COLO829 (cell line): ENCODE measurements at regions not wholly inside any gene's neighbourhood (a gene's known extent, or its start where the extent isn't known, plus 50 kb on each side); places are given as distances from the start of the nearest gene placed in this dataset.

Source experiments
- DNase-seq: peaks from one replicate; pipeline ENCODE4 v3.0.0; 2012; ENCODE audit warnings: low spot score

- no peak for DNase-seq
Observed at GRCh38 chr18:60134806-60135205, 235.0 kb downstream of the PMAIP1 start.

DNA sequence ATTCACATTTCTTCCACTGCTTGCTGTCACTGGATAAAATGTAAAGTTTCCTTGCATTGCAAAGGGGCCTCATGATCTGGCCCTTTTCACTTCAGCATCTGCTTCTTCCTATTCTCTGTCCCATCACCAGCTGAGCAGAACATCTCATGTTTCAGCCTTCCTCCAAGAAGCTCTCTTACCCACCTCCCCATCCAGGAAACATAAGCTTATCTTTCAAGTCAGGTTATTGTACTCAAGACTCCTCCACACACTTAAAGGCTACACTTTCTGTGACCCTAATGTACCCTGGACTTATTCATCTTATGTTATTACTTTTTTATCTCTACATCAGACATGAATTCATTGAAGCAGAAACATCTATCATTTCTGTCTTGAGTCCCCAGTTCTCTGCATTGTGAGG is 230.5 kb downstream of the PMAIP1 start:
- DNase-seq, result no peak

DNA sequence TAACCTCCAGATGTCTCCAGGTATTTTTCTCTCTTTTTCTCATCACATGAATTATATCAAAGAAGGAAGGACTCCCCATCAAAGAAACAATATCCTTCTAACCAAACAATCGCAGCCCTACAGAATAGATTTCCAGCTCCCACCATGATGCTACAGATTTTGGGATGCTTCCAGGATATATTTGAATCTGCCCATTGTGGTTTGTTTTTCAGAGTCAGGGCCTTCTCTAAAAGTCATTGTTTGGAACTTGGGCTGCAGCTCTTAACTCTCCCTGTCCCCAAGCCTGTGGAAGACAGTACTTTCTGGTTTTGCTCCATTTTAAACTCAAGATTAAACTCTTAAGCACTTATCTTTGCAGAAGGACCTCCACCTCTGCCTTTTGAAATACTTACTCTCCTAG is 223.2 kb downstream of the PMAIP1 start:
- DNase-seq, result peak; percentile 11

GRCh38 chr18:60122339-60122738 is 222.5 kb downstream of the PMAIP1 start:
- DNase-seq, result no peak

- DNase-seq, result no peak
Observed at GRCh38 chr18:60120231-60120750, 220.5 kb downstream of the PMAIP1 start.

DNA sequence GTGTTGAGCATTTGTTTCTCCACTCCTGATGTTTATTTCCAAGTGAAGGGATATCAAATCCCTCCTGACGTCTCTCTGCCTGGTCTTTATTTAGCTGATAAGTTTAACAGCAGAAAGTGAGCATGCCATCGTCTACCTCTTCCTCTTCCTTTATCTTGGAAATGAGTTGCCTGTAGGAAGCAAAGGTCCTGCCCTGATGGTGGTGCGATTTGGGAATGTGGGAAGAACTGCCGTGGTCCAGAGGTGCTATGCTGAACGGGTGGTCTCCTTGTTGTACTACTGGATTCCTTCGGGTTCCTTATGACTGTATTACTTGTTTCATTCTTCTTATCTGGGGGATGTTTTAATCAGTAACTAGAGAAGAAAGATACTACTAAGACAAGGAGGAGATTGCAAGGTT is 217.5 kb downstream of the PMAIP1 start:
- DNase-seq, result no peak

DNA sequence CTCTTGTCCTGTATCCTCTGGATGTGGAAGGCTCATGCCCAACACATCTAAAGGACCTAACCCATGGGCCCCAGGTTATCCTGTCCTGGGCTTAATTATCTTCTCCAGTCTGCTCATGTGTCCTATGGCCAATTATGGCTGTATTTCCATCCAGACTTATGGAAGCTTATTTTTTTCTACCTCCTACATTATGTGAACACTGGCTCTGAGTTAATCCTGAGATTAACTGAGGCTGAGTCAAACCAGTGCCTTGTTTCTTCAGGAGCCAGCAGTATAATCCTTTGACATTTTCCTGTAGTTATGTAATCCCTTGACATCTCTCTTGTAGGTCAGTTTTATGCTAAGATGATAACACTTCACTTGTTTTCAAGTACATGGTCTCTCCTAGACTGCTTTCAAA is 213.6 kb downstream of the PMAIP1 start:
- no peak for DNase-seq

GRCh38 chr18:60112369-60112768 is 212.6 kb downstream of the PMAIP1 start:
- no peak for DNase-seq

DNA sequence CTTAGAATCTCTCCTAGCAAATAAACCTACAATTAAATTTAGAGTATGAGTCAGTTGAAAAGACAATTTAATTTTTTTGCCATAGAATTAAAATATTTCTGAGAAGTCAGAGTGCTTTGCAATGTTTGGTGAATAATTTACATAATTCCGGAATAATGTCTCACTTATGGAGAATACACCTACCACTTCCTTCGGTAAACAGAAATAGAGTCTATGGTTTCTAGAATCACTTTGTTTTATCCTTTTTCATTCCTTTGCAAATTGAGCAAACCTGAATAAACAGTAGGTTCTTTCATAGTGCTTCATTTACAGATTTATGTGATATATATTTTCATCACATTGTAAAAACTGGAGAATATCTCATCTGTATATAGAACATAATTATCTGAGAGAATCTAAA is 211.7 kb downstream of the PMAIP1 start:
- no peak for DNase-seq

DNA sequence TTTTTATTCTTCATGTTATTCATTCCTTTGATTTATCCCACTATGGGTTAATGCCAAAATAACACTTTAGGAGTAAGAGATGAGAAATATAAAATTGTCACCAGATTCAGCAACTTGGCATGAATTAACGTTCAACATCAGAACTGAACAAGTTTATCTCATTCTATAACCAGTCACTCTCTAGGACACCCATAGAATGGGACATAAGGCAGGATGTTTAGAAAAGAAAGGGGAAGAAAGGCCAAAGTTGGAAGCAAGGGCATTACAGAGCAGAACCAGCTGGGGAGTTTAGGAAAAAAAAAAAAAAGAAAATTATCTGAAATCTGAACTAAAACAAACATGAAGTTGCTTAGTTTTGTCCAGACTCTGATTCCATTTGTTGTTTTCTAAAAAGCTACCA is 211.0 kb downstream of the PMAIP1 start:
- DNase-seq, result no peak

DNA sequence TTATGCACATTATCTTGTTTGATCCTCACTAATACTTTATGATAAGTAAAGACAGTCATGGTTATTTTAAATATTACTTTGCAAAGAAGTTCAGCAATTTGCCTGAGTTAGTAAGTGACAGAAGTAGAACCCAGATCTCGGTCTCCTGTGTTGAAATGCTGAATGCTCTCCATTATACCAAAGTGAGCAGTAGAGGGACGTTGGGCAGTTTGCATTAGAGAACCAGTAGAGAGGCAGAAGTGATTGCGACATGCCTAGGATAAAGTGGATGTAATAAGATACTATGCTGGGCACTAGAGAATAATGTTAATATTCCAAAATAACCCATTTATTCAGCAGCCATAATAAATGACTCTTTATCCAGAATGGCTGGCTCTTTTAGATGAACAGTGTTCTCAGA is 201.0 kb downstream of the PMAIP1 start:
- no peak for DNase-seq

- DNase-seq, result no peak
Observed at GRCh38 chr18:60099709-60100108, 199.9 kb downstream of the PMAIP1 start.

DNA sequence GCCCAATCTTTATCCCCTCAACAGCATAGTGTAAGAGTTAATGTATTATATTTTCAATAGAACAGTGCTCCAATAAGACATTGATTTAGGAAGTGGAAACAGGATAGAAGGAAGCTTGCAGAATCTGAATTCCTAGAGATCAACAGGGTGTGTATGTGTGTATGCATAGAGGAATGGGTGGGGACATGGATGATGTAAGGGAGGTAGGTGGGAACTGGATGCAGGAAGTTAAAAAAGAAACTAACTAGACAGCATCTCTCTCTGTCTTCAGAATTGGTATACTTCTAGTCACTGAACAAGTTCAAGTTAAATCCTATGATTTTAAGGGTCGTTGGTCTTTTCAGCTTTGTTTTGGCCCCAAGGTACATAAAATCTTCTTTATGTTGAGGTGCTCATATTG is 196.6 kb downstream of the PMAIP1 start:
- DNase-seq, result no peak

DNA sequence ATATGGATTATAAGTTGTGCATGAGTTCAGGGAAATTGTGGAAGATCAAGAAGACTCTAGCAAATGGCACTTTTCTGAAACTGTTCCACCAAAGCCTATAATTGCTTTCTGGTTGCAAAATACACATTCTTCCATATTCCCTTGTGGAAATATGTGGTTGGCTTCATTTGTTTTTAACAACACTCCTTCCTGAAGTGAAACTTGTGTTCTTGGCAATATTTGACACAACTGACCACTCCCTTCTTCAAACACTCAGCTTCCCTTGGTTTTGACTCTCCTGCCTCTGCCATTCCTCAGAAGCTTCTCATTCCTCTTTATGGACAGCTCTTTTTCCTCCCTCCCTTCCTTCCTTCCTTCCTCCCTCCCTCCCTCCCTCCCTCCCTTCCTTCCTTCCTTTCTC is 192.3 kb downstream of the PMAIP1 start:
- DNase-seq, result no peak

DNA sequence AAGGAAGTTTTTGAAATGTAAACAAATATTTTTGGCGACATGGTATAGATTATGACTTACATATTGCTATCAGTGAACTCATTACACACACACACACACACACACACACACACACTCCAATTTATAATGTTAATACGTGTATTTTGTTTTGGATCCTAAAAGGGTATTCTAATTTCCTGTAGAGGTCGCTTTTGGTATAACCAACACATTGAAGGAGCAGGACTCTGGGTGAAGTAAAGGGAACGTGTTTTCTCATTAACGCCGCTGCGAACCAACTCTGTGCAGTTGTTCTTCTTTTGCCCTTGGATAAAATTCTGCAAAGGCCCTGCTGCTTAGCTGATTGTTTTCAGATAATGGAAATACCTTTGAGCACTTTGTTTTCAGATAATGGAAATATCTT is 190.4 kb downstream of the PMAIP1 start:
- peak; percentile 44 for DNase-seq

- DNase-seq, result no peak
Observed at GRCh38 chr18:60082790-60083189, 183.0 kb downstream of the PMAIP1 start.

DNA sequence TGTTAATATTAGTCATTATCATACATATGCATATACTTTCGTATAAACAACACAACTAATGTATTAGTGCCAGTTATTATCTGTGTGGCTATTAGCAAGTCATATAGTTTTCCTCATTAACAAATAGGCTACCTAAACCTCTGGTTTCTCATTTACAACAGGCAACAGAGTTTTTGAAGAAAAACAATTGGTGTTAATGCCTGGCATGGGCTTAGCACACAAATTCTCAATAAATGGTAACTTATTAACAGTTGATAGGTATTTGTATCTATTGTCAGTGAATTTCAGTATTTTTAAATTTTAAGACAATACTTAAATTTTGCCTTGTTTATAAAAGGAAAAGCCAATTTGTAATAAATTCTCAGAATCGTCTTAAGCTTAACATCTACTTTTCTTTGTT is 182.5 kb downstream of the PMAIP1 start:
- no peak for DNase-seq

DNA sequence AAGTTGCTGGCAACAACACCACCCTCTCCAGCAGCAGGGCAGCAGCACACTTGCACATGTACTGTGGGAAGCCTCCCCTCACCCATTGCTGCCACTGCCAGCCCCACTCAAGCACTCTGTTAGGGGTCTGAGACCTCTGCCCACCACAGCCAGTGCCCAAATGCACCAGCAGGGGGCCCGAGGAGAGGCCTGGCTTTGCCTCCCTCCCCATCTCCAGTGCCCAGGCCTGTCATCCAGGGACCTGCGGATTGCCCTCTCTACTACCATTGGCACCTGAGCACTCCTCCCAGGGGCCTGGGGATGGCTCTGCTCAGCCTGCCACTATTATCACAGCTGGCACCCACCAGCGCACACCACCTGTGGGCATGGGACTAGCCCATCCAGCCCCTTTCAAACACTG is 175.7 kb downstream of the PMAIP1 start:
- DNase-seq, result no peak

DNA sequence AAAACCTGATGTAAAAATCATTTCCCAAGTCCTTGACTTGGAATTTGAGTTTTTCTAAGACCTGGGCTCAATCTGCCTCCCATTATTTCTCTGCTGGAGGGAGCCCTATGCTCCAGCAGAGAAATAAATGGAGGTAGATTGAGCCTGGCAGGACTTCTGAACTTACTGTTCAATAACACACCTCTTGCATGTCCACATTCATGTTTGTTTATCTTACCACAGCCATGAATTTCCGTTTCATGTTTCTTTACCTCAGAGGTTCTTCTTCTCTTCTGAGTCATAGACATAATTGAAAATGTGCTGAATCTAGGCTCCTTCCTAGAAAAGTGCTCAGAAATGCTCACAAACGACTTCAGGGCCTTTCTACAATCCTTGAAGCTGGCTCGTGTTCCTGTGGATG is 170.8 kb downstream of the PMAIP1 start:
- DNase-seq, result no peak

DNA sequence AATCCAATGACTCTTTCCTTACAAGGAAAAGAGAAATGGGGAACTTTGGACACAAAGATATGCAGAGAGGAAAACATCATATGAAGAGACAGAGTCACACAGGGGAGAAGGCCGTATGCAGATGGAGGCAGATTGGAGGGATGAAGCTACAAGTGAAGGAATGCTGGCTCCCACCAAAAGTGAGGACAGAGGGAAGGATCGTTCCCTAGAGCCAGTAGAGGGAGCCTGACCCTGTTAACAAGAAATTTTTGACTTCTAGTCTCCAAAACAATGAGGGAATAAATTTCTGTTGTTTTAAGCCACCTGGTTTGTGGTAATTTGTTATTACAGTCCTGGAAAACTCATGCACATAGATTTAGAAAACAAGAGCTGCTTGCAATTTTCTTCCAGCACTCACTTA is 169.3 kb downstream of the PMAIP1 start:
- no peak for DNase-seq

GRCh38 chr18:60067426-60068210 is 167.8 kb downstream of the PMAIP1 start:
- DNase-seq, result no peak

- no peak for DNase-seq
Observed at GRCh38 chr18:60066219-60066975, 166.6 kb downstream of the PMAIP1 start.

- no peak for DNase-seq
Observed at GRCh38 chr18:60064271-60064670, 164.5 kb downstream of the PMAIP1 start.
